Cardiac septum (tissue), 1 donor: ENCODE measurements at regions not wholly inside any gene's neighbourhood (a gene's known extent, or its start where the extent isn't known, plus 50 kb on each side); places are given as distances from the start of the nearest gene placed in this dataset.

ENCODE experiments used
- DNase-seq: peaks from one replicate; pipeline ENCODE4 v3.0.0-alpha.2; 2020; ENCODE audit warnings: low spot score
- intact Hi-C: fragments of 100-400 bp; cut with DNase I; formaldehyde crosslinking; loops from one replicate; pipeline ENCODE4 v1.14.0; 2022
- donor health status: DM: no; HTN: no; CAD: no.

GRCh38 chr10:121087688-121088087, 236.5 kb downstream of the WDR11 start:
- DNase-seq: no peak
- intact Hi-C loops: no loop called here

GRCh38 chr10:121088524-121088923, 237.4 kb downstream of the WDR11 start:
- DNase-seq: no peak
- intact Hi-C loops: no loop called here

DNA sequence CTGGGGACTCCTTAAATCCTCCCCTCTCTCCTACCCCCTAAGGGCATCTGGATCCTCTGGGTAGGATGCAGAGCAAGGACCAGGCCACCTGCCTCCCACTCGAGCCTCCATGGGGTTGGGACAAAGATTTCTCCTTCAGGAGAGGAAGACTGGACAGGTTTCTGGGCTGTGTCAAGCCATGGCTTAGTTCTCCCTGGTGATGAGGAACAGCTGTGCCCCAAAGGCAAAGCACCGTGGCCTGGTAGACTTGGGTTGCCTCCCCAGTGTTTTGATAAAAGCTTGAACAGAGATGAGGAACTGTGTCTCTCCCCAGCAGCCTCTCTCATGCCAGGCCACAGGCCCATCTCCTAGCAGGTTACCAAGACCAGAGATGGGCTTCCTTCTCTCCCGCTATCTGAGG, 238.3 kb downstream of the WDR11 start:
- intact Hi-C loops: no loop called here
- no peak for DNase-seq

DNA sequence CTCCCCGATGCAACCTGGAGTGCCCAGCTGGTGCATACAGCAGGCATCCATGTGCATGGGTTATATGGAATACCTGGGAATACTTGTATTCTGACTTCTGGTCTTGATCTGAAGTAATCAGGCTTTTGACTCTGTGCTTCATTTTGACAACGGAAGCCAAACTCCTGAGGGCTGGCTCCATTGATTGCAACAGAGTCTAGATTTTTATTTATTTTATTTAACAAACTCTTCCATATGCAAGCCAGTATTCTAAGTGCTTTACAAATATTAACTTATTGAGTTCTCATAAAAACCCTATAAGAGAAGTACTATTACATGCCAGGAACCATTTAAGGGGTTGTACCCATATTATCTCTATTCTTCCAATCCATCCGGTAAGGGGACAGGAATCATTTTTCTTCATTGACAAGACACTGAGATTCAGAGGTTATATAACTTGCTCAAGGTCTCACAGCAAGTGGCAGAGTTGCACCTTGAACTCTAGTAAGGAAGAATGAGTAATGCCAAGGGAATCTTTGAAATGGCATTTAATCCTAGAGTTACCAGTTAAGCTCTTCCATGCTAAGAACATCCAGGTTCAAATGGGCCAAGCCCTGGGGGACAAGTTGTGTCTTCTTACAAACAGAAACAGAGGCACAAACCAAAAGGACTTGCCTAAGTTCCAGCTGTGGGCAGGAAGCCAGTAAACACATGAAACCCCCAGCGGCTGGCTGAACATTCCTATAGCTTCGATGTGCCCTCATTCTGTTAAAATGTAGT, 241.0 kb downstream of the WDR11 start:
- intact Hi-C loops: no loop called here
- DNase-seq: no peak

DNA sequence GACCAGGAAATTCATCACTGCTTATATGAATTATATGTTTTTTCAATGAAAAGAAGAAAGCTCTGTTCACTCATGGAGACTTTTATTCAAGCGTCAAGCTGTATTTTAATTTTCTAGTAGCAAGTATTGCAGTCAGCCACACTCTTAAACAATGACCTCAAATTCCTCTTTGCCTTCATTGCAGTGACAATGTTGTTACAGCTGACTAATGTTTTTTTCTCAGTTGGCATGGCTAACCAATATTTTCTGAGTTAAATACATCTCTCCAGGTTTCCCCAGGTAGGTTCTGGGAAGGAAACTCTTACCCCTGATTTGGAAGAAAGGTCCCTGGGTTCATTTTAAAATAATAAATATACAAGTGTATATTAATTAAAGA, 241.5 kb downstream of the WDR11 start:
- intact Hi-C loops: no loop called here
- no peak for DNase-seq

- DNase-seq: no peak
- intact Hi-C loops: no loop called here
These were observed 245.7 kb downstream of the WDR11 start for GRCh38 chr10:121096617-121097431.

DNA sequence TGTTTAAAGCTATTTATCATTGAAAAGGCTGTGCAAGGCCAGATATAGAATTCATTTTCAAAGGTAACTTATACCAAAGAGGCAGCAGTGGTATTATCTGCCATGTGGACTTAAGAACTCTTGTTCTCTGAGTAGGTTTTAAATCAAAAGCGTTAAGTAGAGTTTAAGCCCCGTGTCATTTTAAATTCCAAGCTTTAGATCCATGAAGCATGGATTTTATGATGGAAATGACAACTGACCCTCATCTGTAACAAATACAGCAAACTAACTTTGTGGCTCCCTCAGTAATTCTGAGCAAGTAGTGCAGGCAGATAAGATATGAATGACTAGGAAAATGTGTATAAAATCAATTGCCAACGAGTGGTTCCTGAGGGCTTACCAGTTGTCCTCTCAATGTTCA, 247.0 kb downstream of the WDR11 start:
- intact Hi-C loops: no loop called here
- DNase-seq: no peak

GRCh38 chr10:121098751-121099150, 247.6 kb downstream of the WDR11 start:
- intact Hi-C loops: no loop called here
- DNase-seq: no peak

GRCh38 chr10:121099181-121099580, 248.0 kb downstream of the WDR11 start:
- no peak for DNase-seq
- intact Hi-C loops: no loop called here

- no peak for DNase-seq
- intact Hi-C loops: no loop called here
These were observed 248.4 kb downstream of the WDR11 start for GRCh38 chr10:121099592-121099991.

- no peak for DNase-seq
- intact Hi-C loops: no loop called here
These were observed 250.4 kb downstream of the WDR11 start for GRCh38 chr10:121101561-121101960.

DNA sequence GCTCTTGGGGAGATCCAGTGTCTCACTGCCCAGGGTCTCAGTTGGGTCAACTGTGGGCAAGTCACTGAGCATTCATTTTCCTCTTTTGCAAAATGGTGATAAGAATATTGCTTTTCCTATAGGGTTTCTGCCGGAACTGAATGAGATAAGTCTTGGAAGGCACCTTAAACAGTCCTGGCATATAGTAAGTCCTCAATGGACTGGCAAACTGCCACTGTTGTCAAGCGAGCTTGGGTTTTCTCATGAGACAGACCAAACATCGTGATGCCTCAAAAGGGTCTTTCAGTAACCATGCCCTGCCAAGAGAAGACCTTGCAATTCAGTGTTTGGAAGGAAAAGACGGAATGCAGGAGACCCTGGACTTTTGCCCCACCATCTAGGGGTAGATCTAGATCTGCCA, 251.5 kb downstream of the WDR11 start:
- intact Hi-C loops: no loop called here
- no peak for DNase-seq

DNA sequence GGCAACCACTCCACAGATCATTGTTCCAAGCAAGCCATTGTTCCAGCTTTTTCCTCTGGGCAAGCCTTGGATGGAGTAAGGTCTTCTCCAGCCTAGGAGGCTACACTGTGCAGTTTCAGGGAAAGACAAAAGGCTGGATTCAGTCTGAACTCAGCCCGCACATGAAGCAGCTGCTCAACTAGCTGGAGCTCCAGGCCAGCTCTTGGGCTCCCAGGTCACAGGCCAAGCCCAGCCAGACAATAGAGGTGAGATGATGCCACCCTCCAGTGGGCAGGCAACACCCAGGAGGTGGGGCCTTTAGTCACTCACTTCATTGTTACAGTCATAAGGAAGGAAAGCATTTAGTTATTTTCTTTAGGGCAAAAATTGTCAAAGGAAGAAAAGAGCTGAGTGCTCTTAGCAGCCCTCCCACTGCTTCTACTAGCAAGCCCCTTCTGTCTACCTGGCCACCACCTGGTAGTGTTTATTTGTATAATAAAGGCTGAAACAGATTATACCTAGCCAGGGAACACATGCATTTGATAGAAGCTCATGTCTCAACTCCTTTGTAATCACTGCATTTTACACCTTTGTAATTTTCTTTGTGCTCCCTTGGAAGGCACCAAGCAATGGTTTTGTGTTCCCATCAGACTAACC, 253.4 kb downstream of the WDR11 start:
- intact Hi-C loops: no loop called here

DNA sequence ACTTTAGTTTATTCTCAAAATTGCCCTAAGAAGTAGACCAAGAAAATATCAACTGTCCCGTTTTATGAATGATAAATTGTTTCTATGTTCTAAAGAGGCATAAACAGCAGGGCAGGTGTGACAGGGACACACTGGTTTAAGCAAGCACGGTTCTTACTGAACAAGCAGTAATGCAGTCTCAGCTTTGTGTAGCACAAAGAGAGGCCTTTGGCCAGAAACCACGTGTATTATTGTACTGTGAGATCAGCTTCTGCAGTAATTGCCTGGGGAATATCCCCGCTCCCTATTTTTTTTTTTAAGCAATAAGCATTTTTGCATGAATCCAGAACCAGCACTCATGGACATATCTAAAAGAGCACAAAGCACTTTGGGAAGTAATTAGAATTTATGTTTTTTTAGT, 255.4 kb downstream of the WDR11 start:
- intact Hi-C loops: no loop called here
- DNase-seq: no peak

More for the DNA sequence above, 253.4 kb downstream of the WDR11 start:
- DNase-seq: no peak

DNA sequence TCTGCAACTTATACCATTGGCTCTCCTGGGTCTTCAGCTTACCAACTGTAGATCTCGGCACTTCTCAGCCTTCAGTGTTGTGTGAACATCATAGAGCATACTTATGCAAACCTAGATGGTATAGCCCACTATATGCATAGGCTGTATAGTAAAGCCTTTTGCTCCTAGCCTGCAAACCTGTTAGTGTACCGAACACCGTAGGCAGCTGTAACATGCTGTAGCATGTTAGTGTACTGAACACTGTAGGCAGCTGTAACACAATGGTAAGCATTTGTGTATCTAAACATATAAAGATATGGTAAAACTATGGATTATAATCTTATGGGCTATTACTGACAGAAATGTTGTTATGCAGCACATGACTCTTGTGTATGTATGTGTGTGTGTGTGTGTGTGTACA, 256.9 kb downstream of the WDR11 start:
- intact Hi-C loops: no loop called here

DNA sequence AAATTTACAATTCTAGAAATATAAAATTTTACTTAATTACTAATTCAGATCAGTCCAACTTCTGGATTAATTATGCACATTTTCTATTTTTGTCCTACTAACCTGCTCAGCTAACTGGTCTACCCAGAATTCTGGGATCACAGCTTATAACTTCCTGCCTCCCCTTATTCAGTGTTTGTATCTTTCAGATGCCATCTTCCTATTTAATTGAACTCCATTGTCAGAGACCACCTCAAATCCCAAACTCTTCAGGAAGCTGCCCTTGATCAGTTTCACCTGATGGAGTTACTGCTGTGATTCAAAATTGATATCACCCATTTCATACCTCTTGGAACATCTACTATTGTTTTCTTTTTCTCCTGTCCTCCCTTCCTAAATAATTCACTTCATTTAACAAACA, 259.2 kb downstream of the WDR11 start:
- DNase-seq: no peak
- intact Hi-C loops: no loop called here

More for the DNA sequence above, 256.9 kb downstream of the WDR11 start:
- DNase-seq: no peak

DNA sequence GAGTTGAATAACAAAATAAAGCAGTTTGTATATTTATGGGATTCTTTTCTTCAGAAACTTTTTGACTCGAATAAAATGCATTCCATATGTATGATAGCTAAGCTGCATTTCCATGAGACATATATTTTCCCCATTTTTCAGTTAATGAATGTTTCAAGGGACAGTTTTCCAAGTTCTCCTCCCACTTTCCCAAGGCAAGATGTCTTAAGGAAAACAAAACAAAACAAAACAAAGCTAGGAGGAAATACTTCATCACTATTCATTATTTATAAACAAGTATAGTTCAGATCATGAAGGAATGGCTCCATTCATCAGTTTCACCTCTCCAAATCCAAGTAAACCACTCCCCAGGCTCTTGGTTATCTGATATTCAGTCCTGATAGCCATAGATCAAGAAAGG, 261.0 kb downstream of the WDR11 start:
- intact Hi-C loops: no loop called here

DNA sequence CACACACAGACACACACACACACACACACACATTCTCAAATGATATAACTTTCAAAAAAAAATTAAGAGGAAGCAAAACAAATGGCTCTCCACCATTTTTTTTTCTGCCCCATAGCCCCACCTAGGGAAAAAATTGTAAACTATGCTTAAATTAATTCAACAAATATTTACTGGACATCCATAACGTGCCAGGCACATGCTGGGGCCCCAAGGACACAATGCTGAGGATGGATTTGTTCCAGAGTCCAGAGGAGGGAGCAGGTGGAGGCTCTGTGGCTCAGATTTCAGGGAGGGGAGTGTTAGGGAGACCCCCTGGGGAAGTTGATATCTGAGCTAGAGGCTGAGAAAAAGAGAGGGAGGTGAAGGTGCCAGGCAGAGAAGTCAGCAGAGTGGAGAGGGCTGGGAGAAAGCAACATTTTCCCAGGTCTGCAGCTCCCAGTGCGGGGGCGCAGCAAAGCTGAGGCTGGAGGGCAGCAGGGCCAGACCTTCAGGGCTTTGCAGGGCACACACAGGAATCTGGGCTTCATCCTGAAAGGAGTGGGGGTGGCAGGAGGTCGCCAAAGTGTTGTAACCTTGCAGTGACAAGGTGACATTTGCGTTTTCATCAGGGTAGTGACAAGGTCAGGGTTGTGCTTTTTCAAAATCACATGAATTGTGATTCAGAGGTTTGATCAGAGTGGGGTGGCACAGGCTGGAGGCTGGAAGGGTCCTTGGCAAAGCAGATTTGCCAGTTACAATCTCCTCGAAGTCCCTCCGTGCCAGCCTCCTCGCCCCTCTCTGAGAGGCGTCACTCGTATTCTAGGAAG, 261.6 kb downstream of the WDR11 start:
- no peak for DNase-seq
- intact Hi-C loops: no loop called here

More for the DNA sequence above, 261.0 kb downstream of the WDR11 start:
- no peak for DNase-seq

DNA sequence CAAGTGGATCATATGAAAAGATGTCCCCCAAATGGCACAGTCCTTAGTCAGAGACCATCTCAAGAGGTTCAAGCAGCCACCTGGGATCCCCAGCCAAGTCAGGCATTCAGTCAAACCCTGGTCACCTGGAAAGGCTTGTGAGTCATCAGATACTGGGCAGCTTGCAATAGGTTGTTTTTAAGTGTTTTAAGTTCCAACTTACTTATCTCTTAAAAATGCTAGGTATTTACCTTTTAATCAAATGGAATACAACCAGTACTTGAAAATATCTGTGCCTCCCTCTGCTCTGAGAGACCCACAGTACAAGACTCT, 262.2 kb downstream of the WDR11 start:
- DNase-seq: no peak
- intact Hi-C loops: no loop called here

- no peak for DNase-seq
- intact Hi-C loops: no loop called here
These were observed 262.7 kb downstream of the WDR11 start for GRCh38 chr10:121113911-121114310.
